ENCODE measurements at regions not wholly inside any gene's neighbourhood (a gene's known extent, or its start where the extent isn't known, plus 50 kb on each side); places are given as distances from the start of the nearest gene placed in this dataset.

- TF ChIP-seq CTCF (IDR thresholded peaks at IDR 0.05) (no peak), POLR2A (IDR thresholded peaks at IDR 0.05) (no peak)
These were observed 69.5 kb downstream of the TMEM30B start for GRCh38 chr14:61211476-61212255.
